ENCODE measurements at regions not wholly inside any gene's neighbourhood (a gene's known extent, or its start where the extent isn't known, plus 50 kb on each side); places are given as distances from the start of the nearest gene placed in this dataset.
A peak's percentile ranks its signal among the peaks of the same experiment; 100 is the strongest.

- TF ChIP-seq, protein P1, sequence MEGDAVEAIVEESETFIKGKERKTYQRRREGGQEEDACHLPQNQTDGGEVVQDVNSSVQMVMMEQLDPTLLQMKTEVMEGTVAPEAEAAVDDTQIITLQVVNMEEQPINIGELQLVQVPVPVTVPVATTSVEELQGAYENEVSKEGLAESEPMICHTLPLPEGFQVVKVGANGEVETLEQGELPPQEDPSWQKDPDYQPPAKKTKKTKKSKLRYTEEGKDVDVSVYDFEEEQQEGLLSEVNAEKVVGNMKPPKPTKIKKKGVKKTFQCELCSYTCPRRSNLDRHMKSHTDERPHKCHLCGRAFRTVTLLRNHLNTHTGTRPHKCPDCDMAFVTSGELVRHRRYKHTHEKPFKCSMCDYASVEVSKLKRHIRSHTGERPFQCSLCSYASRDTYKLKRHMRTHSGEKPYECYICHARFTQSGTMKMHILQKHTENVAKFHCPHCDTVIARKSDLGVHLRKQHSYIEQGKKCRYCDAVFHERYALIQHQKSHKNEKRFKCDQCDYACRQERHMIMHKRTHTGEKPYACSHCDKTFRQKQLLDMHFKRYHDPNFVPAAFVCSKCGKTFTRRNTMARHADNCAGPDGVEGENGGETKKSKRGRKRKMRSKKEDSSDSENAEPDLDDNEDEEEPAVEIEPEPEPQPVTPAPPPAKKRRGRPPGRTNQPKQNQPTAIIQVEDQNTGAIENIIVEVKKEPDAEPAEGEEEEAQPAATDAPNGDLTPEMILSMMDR (IDR thresholded peaks at IDR 0.05; ENCODE audit: extremely low read depth, low read depth, low read length): no peak
- Histone ChIP-seq H3K27ac (ENCODE audit: low read depth, low read length) (no peak overlapping the region), H2AFZ (ENCODE audit: low read length) (peak overlapping the region; percentile 9), H4K20me1 (ENCODE audit: insufficient read depth, low read length) (no peaks in the 10 kb centered on the region), H3K27me3 (ENCODE audit: insufficient read depth, low read length) (no peaks in the 10 kb centered on the region), H3K79me2 (ENCODE audit: insufficient read depth, low read length) (no peaks in the 10 kb centered on the region), H3K4me3 (ENCODE audit: insufficient read depth, low read length) (no peak overlapping the region), H3K4me2 (ENCODE audit: insufficient read depth, low read length) (no peak overlapping the region), H3K4me1 (ENCODE audit: insufficient read depth, low read length) (no peaks in the 10 kb centered on the region), H3K36me3 (ENCODE audit: insufficient read depth, low read length) (no peaks in the 10 kb centered on the region), H3K9me3 (ENCODE audit: low read depth, low read length) (no peaks in the 10 kb centered on the region)
- DNase-seq (ENCODE audit: insufficient read length, low spot score, missing footprints): no peak
Observed at GRCh38 chr4:96016634-96017299, 176.9 kb downstream of the PDHA2 start.

DNA sequence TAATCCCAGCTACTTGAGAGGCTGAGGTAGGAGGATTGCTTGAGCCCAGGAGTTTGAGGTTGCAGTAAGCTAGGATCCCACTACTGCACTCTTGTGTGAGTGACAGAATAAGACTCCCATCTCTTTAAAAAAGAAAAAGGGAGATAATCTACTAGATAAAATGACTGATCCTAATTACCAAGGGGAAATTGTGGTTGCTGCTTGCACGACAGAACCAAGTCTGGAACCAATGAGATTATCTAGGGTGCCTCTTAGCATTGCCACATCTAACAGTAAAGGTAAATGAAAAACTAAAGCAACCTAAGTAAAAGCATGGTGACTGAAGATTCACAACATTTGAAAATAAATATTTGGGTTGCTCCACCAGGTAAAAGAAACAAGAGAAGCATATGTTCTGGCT, 185.1 kb downstream of the PDHA2 start:
- no peak overlapping the region for H3K4me3 ChIP-seq (ENCODE audit: insufficient read depth, low read length)
- no peak for DNase-seq (ENCODE audit: insufficient read length, low spot score, missing footprints)
- H3K36me3 ChIP-seq (ENCODE audit: insufficient read depth, low read length): no peaks in the 10 kb centered on the region
- no peak overlapping the region for H3K4me2 ChIP-seq (ENCODE audit: insufficient read depth, low read length)
- no peaks in the 10 kb centered on the region for H3K27me3 ChIP-seq (ENCODE audit: insufficient read depth, low read length)
- H4K20me1 ChIP-seq (ENCODE audit: insufficient read depth, low read length): no peaks in the 10 kb centered on the region
- no peaks in the 10 kb centered on the region for H3K4me1 ChIP-seq (ENCODE audit: insufficient read depth, low read length)
- H3K79me2 ChIP-seq (ENCODE audit: insufficient read depth, low read length): no peaks in the 10 kb centered on the region
- H3K27ac ChIP-seq (ENCODE audit: low read depth, low read length): no peak overlapping the region
- no peak overlapping the region for H2AFZ ChIP-seq (ENCODE audit: low read length)
- TF ChIP-seq, protein P1 (IDR thresholded peaks at IDR 0.05; ENCODE audit: extremely low read depth, low read depth, low read length): no peak
- H3K9me3 ChIP-seq (ENCODE audit: low read depth, low read length): no peaks in the 10 kb centered on the region

GRCh38 chr4:96035727-96036126, 195.8 kb downstream of the PDHA2 start:
- TF ChIP-seq, protein P1 (IDR thresholded peaks at IDR 0.05; ENCODE audit: extremely low read depth, low read depth, low read length): peak; percentile 52
- Histone ChIP-seq H3K27me3 (ENCODE audit: insufficient read depth, low read length) (no peaks in the 10 kb centered on the region), H3K79me2 (ENCODE audit: insufficient read depth, low read length) (no peaks in the 10 kb centered on the region), H3K4me2 (ENCODE audit: insufficient read depth, low read length) (no peak overlapping the region), H3K9me3 (ENCODE audit: low read depth, low read length) (no peaks in the 10 kb centered on the region), H3K27ac (ENCODE audit: low read depth, low read length) (no peak overlapping the region), H3K4me3 (ENCODE audit: insufficient read depth, low read length) (no peak overlapping the region), H4K20me1 (ENCODE audit: insufficient read depth, low read length) (no peaks in the 10 kb centered on the region), H3K36me3 (ENCODE audit: insufficient read depth, low read length) (no peaks in the 10 kb centered on the region), H2AFZ (ENCODE audit: low read length) (no peak overlapping the region), H3K4me1 (ENCODE audit: insufficient read depth, low read length) (no peaks in the 10 kb centered on the region)
- DNase-seq (ENCODE audit: insufficient read length, low spot score, missing footprints): no peak

DNA sequence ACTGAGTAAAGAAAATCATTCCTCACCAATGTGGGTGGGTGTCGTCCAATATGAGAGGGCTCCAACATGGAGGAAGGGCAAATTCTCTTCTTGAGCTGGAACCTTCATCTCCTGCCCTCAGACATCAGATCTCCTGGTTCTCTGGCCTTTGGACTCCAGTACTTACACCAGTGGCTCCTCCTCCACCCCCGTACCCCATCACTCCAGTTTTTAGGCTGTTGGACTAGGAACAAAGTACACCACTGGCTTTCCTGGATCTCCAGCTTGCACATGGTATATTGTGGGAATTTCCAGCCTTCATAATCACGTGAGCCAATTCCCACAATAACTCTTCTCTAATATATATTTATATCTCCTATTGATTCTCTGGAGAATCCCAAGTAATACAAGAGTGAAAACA, 196.9 kb downstream of the PDHA2 start:
- no peak for DNase-seq (ENCODE audit: insufficient read length, low spot score, missing footprints)
- no peak overlapping the region for H3K4me2 ChIP-seq (ENCODE audit: insufficient read depth, low read length)
- no peaks in the 10 kb centered on the region for H3K4me1 ChIP-seq (ENCODE audit: insufficient read depth, low read length)
- H3K27ac ChIP-seq (ENCODE audit: low read depth, low read length): no peak overlapping the region
- no peaks in the 10 kb centered on the region for H3K9me3 ChIP-seq (ENCODE audit: low read depth, low read length)
- no peaks in the 10 kb centered on the region for H4K20me1 ChIP-seq (ENCODE audit: insufficient read depth, low read length)
- no peak overlapping the region for H3K4me3 ChIP-seq (ENCODE audit: insufficient read depth, low read length)
- no peaks in the 10 kb centered on the region for H3K27me3 ChIP-seq (ENCODE audit: insufficient read depth, low read length)
- TF ChIP-seq, protein P1 (IDR thresholded peaks at IDR 0.05; ENCODE audit: extremely low read depth, low read depth, low read length): no peak
- H2AFZ ChIP-seq (ENCODE audit: low read length): peak overlapping the region; percentile 42
- no peaks in the 10 kb centered on the region for H3K79me2 ChIP-seq (ENCODE audit: insufficient read depth, low read length)
- H3K36me3 ChIP-seq (ENCODE audit: insufficient read depth, low read length): no peaks in the 10 kb centered on the region
